ENCODE measurements at regions not wholly inside any gene's neighbourhood (a gene's known extent, or its start where the extent isn't known, plus 50 kb on each side); places are given as distances from the start of the nearest gene placed in this dataset.
A peak's percentile ranks its signal among the peaks of the same experiment; 100 is the strongest.

- Histone ChIP-seq H3K27ac (ENCODE audit: extremely low read length, insufficient read depth, low read length) (no peak overlapping the region), H3K36me3 (replicated peaks in 1 of 2; ENCODE audit: control insufficient read depth in 1 of 2, insufficient read depth in 2 of 2, low read length in 2 of 2) (no peaks in the 10 kb centered on the region), H4K20me1 (ENCODE audit: insufficient read depth, low read length) (no peaks in the 10 kb centered on the region), H3K9ac (ENCODE audit: insufficient read depth, low read depth, low read length) (no peak overlapping the region), H3K79me2 (ENCODE audit: insufficient read depth, low read length) (no peaks in the 10 kb centered on the region), H3K4me3 (replicated peaks in 1 of 3; ENCODE audit: insufficient read depth in 1 of 3, low read depth in 2 of 3, low read length in 3 of 3) (no peak overlapping the region), H3K4me1 (ENCODE audit: insufficient read depth, low read length) (no peaks in the 10 kb centered on the region), H3K27me3 (ENCODE audit: control insufficient read depth in 1 of 2, insufficient read depth in 2 of 2, low read length in 2 of 2) (no peaks in the 10 kb centered on the region), H2AFZ (ENCODE audit: low read length) (no peak overlapping the region), H3K9me3 (ENCODE audit: low read length) (no peaks in the 10 kb centered on the region), H3K4me2 (ENCODE audit: low read depth, low read length) (no peak overlapping the region)
- WGBS (ENCODE audit: low lambda C conversion rate): 20% methylated on average over 2 of the region's 2 CpGs
- DNase-seq (ENCODE audit: low spot score) (no peak), ATAC-seq (no peak; the same call in 2 of the 3 replicates), FAIRE-seq (no peak)
- POLR2A ChIA-PET: no interaction called here
- TF ChIP-seq FOXO1 (CRISPR knock-in tag; IDR thresholded peaks at IDR 0.05) (no peak), PATZ1 (CRISPR knock-in tag; IDR thresholded peaks at IDR 0.05) (0 out of 2 replicates have a peak, but pooled peaks have one; percentile 1)
- CTCF ChIA-PET (ENCODE audit: low intra/inter-chr PET ratio, low total read pairs): interaction anchor here (1.2 to 2.0 kb wide), 2 partner anchors 620 to 1711 kb away, joined by 3 to 18 read pairs; no protein-coding TSS in a partner anchor
- intact Hi-C loops (cut with micrococcal nuclease; ENCODE audit: unreplicated experiment): loop anchor here (1.0 to 5.0 kb wide), 4 partner anchors 620 to 1024 kb away; no protein-coding TSS in a partner anchor
- no TSS peak for BruUV-seq (replicated peaks)
- in situ Hi-C loops (cut with HindIII; ENCODE audit: extremely low pct_ligation_motif_present, low pct_unique_long_range_greater_than_20kb): loop anchor here (5.0 to 25.0 kb wide), 3 partner anchors 94 to 619 kb away; no protein-coding TSS in a partner anchor
Measured at GRCh38 chr18:51668607-51669006, 471.1 kb upstream of the MEX3C start.

DNA sequence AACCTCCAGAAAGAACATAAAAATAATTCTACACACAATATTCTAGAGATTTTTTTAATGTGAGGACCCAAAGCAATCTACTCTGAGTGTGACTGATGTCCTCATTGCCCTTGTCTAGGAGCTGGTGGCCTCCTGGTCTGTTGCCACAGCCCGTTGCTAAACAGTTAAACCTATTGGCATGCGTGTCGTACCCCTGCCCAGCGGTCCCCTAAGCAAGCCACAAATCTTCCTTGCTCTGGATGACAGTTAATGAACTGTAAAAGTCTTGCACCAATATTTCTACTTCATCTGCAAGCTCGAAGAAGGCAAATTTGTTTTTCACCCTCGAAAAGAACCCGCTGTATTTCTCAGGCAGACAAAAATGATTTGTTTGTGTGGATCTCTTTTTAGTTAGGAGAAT is 489.1 kb upstream of the MEX3C start:
- no peaks in the 10 kb centered on the region for H3K4me1 ChIP-seq (ENCODE audit: insufficient read depth, low read length)
- no peak overlapping the region for H2AFZ ChIP-seq (ENCODE audit: low read length)
- no TSS peak for BruUV-seq (replicated peaks)
- H3K27me3 ChIP-seq (ENCODE audit: control insufficient read depth in 1 of 2, insufficient read depth in 2 of 2, low read length in 2 of 2): no peaks in the 10 kb centered on the region; a peak in 1 of 5 replicates
- FAIRE-seq: no peak
- WGBS (ENCODE audit: low lambda C conversion rate): 4% methylated on average over 7 of the region's 7 CpGs
- H3K79me2 ChIP-seq (ENCODE audit: insufficient read depth, low read length): no peaks in the 10 kb centered on the region
- no peak overlapping the region for H3K4me2 ChIP-seq (ENCODE audit: low read depth, low read length)
- DNase-seq (ENCODE audit: low spot score): no peak
- in situ Hi-C loops (cut with HindIII; ENCODE audit: extremely low pct_ligation_motif_present, low pct_unique_long_range_greater_than_20kb): no loop called here
- no peaks in the 10 kb centered on the region for H3K36me3 ChIP-seq (replicated peaks in 1 of 2; ENCODE audit: control insufficient read depth in 1 of 2, insufficient read depth in 2 of 2, low read length in 2 of 2)
- intact Hi-C loops (cut with micrococcal nuclease; ENCODE audit: unreplicated experiment): no loop called here
- H3K9ac ChIP-seq (ENCODE audit: insufficient read depth, low read depth, low read length): no peak overlapping the region
- CTCF ChIA-PET (ENCODE audit: low intra/inter-chr PET ratio, low total read pairs): no interaction called here
- no peak overlapping the region for H3K4me3 ChIP-seq (replicated peaks in 1 of 3; ENCODE audit: insufficient read depth in 1 of 3, low read depth in 2 of 3, low read length in 3 of 3)
- no peaks in the 10 kb centered on the region for H3K9me3 ChIP-seq (ENCODE audit: low read length)
- POLR2A ChIA-PET: no interaction called here
- H3K27ac ChIP-seq (ENCODE audit: extremely low read length, insufficient read depth, low read length): no peak overlapping the region
- TF ChIP-seq, protein P1, sequence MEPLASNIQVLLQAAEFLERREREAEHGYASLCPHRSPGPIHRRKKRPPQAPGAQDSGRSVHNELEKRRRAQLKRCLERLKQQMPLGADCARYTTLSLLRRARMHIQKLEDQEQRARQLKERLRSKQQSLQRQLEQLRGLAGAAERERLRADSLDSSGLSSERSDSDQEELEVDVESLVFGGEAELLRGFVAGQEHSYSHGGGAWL (CRISPR knock-in tag; IDR thresholded peaks at IDR 0.05): no peak
- TF ChIP-seq PCBP2 (optimal IDR thresholded peaks at IDR 0.05; ENCODE audit: low read depth, low read length, poor library complexity, severe bottlenecking) (no peak), CHCHD3 (CRISPR knock-in tag; IDR thresholded peaks at IDR 0.05) (no peak), ZNF512 (CRISPR knock-in tag; IDR thresholded peaks at IDR 0.05) (no peak), ZNF205 (CRISPR knock-in tag; IDR thresholded peaks at IDR 0.05) (no peak)
- no peak for ATAC-seq
- H4K20me1 ChIP-seq (ENCODE audit: insufficient read depth, low read length): no peaks in the 10 kb centered on the region

Measured in HepG2 (cell line).